Stimulated activated CD4-positive, alpha-beta T cell treated with anti-CD3 and anti-CD28 coated beads, TNF-alpha, amount 100 ng/mL, for 4 hours (primary cell): ENCODE measurements at regions not wholly inside any gene's neighbourhood (a gene's known extent, or its start where the extent isn't known, plus 50 kb on each side); places are given as distances from the start of the nearest gene placed in this dataset.
"Not testable (repeated sequence)": the region's sequence is repeated elsewhere in the genome, so short reads cannot be mapped to it uniquely, and the experiment has no call there.

Experiments used
- DNase-seq, 3 experiments: peaks; one replicate each; pipeline ENCODE4 v3.0.0-alpha.2; 2020; ENCODE audit warnings: low read depth in 3 of 3

DNA sequence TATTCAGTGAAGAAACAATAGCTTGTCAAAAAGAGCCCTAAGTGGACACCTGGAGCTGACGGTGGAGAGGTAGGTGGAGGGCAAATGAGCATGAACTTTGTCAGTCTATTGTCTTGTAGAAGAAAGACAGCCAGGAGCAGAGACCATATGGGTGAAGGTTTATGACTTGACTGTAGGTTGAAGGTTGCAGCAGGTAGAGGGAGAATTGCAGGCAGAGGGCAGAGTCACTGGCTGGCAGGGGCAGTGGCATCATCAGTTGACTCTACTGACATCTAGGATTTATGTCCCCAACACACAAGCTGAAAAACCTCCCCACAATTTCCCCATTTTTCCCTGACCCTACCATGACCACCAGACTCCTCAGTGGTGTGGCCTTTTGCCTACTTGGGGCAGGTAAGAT is 243.6 kb upstream of the PRSS58 start:
- DNase-seq = no peak

DNA sequence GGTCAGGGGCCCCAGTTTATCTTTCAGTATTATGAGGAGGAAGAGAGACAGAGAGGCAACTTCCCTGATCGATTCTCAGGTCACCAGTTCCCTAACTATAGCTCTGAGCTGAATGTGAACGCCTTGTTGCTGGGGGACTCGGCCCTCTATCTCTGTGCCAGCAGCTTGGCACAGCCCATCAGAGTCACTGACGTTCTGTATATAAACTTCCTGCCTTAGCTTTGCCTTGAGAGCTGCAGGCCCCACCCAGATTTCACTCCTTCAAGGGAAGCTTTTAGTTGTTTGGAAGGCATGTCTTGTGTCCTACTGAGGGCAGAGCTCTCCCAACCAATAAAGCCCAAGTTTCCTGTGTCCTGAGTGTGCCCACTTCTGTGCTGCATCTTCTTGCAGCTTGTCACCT is 242.5 kb upstream of the PRSS58 start:
- no peak for DNase-seq

- DNase-seq = no peak
Observed at GRCh38 chr7:142499635-142500034, 241.8 kb upstream of the PRSS58 start.

DNA sequence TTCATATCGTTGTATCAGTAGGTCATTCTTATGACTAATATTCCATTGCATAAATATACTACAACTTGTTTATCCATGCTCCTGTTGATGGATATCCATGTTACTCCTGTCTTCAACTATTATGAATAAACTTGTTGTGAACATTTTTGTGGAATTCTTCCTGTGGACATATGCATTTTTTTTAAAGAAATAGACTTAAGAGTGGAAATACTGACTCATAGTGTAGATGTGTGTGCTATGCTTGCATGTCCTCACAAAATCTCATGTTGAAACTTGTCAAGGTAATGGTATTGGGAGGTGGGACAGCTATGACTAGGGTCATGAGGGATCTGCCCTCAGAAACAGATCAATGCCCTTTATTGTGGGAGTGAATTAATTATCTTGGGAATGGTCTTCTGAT is 240.5 kb upstream of the PRSS58 start:
- no peak for DNase-seq

- no peak for DNase-seq
Observed at GRCh38 chr7:142496545-142496991, 238.7 kb upstream of the PRSS58 start.

GRCh38 chr7:142495879-142496278 is 238.0 kb upstream of the PRSS58 start:
- not testable (repeated sequence) for DNase-seq

GRCh38 chr7:142495301-142495700 is 237.4 kb upstream of the PRSS58 start:
- DNase-seq = not testable (repeated sequence)

DNA sequence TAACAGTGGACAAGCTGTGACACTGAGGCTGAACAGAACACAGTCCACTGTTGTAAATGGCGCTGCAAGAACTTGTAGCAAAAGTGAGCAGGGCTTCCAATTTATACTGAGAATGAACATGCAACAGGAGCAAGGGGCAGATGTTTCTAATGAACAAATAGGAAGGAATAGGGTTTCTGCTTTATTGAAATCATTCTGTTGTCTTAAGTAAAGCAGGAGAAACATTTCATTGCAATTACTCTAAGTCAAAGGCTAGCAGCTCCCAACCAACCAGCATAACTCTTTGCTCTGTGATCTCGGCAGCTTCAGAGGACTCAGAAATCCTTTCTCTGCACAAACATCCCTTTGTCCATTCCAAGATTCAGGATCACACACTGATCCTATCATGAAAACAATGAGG is 236.2 kb upstream of the PRSS58 start:
- DNase-seq = no peak

DNA sequence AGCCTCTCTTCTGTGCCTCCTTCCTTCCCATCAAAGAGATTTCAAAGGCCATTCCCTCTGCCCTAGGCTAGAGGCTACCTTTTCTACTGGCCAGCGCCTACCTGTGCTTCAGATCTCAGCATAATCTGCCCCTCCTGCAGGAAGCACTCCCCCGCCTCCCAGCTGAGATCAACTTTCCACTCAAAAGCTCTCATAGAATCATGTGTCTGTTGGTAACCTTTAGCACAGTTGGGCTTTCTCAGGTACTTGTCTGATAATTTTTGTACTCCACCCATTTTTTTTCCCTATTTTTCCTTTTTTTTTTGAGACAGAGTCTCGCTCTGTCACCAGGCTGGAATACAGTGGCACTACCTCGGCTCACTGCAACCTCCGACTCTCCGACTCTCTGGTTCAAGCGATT is 231.0 kb upstream of the PRSS58 start:
- no peak for DNase-seq

GRCh38 chr7:142488036-142488633 is 230.3 kb upstream of the PRSS58 start:
- no peak for DNase-seq

DNA sequence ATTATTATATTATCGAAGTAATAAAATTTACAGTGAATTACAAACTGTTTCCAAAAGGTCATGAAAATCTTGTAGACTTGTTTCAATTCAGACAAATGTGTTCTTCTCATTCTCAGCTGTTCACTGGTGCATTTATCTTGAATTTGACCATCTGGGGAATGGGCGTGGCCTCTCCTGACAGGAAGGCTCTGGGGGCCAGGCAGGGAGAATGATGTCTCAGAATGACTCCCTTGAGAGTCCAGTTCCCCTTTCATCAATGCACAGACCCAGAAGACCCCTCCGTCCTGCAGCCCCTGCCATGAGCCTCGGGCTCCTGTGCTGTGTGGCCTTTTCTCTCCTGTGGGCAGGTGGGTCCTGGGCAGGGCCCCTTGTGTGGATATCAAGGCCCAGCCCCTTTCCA is 229.7 kb upstream of the PRSS58 start:
- not testable (repeated sequence) for DNase-seq

- DNase-seq = no peak
Observed at GRCh38 chr7:142487124-142487523, 229.3 kb upstream of the PRSS58 start.

DNA sequence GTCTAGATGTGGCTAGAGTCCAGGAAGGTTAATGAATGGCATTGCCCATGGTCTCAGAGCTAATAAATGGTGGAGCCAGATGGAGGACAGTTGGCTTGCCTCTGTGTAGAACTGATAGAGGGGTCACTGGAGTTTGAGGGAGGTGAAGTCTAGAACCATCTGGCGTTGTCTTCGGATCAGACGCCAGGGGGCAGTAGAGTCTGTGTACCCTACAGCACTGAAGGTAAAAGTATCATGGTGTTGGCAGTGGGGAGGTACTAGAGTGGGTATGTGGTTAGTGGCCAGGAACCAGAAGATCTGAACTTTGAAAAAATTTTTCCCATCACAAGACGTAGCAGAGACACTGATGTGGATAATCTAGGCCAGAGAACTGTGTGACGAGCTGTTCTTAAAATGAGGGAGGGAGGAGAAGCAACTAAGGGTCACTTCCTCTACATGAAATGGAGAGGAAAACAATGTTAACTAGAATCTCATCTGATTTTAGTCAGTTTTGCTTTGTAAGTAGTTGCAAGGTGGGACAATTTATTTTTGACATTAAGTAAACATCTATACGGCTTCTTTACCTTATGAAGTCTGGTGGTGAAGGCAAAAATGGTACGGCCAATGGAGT is 227.9 kb upstream of the PRSS58 start:
- no peak for DNase-seq

DNA sequence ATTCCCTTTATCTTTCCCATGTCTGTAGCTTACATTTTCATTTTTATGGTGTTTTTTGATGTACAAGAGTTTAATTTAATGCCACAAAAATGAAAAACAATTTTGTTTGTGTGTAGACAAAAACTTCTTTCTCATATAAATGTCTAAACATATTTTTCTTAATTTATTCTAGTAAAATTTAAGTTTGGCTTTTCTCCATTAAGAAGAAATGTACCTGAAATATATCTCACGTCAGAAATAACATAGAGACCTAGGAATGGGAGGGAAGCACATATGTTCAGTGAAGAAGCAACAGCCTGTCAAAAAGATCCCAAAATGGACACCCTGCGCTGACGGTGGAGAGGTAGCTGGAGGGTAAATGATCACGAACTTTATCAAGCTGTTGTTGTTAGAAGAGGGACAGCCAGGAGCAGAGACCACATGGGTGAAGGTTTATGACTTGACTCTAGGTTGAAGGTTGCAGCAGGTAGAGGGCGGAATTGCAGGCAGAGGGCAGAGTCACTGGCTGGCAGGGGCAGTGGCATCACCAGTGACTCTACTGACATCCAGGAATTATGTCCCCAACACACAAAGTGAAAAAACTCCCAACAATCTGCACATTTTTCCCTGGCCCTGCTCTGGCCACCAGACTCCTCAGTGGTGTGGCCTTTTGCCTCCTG is 225.9 kb upstream of the PRSS58 start:
- DNase-seq = no peak

DNA sequence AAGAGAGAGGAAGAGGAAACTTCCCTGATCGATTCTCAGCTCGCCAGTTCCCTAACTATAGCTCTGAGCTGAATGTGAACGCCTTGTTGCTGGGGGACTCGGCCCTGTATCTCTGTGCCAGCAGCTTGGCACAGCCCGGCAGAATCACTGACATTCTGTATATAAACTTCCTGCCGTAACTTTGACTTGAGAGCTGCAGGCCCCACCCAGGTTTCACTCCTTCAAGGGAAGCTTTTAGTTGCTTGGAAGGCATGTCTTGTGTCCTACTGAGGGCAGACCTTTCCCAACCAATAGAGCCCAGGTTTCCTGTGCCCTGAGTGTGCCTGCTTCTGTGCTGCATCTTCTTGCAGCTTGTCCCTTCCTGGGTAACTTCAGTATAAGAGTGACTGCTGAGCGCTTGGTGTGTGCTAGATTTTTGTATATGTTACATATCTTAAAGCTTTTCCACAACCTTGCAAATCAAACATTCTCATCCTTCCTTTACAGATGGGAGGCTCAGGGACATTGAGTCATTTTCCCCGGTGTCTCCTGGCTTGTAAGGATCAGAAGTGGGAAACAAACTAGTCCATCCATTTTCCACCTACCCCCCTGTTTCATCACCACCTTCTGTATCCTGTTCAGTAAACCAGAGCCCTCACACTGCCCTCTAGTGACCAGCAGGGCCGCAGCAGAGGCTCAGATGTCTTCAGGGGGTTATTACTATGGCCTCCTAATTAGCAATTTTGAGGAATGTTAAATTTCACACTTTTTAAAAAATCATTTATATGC is 225.2 kb upstream of the PRSS58 start:
- DNase-seq = peak in 1 of 3 experiments; percentile 32

- no peak for DNase-seq
Observed at GRCh38 chr7:142481548-142481947, 223.7 kb upstream of the PRSS58 start.

- no peak for DNase-seq
Observed at GRCh38 chr7:142478479-142479220, 220.8 kb upstream of the PRSS58 start.

- DNase-seq = not testable (repeated sequence)
Observed at GRCh38 chr7:142477801-142478200, 219.9 kb upstream of the PRSS58 start.

GRCh38 chr7:142477079-142477651 is 219.3 kb upstream of the PRSS58 start:
- no peak for DNase-seq

GRCh38 chr7:142476077-142476476 is 218.2 kb upstream of the PRSS58 start:
- no peak for DNase-seq

- DNase-seq = no peak
Observed at GRCh38 chr7:142471820-142472219, 214.0 kb upstream of the PRSS58 start.

- no peak for DNase-seq
Observed at GRCh38 chr7:142470544-142470830, 212.6 kb upstream of the PRSS58 start.
